ENCODE measurements at regions not wholly inside any gene's neighbourhood (a gene's known extent, or its start where the extent isn't known, plus 50 kb on each side); places are given as distances from the start of the nearest gene placed in this dataset.

DNA sequence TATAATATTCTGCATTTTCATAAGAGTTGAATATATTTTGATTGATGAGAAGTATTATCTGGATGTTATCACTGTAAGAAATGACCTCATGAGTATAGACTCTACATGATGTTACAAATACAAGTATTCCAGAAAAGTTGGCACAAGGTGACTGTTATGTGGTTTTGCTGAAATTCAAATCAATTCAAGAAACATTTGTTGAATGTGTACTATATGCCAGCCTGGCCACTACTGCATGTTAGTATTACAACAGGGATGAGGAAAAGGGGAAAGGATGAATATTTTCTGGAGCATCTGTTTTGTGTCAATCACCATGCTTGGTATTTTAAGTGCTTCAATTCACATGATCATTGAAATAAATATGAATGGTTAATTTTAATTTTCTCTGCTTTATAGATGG lies 250.9 kb upstream of the PBX1 start:
- Histone ChIP-seq H3K9me3 (ENCODE audit: control insufficient read depth in 2 of 3, insufficient read depth in 1 of 3, low read length in 3 of 3) (no peaks in the 10 kb centered on the region), H3K9ac (ENCODE audit: low read length in 3 of 3) (no peak overlapping the region), H3K27ac (ENCODE audit: low read depth in 2 of 2, low read length in 2 of 2) (no peak overlapping the region), H3K27me3 (ENCODE audit: control insufficient read depth, insufficient read depth, low read length) (no peaks in the 10 kb centered on the region), H3K36me3 (ENCODE audit: control insufficient read depth in 2 of 3, insufficient read depth in 3 of 3, low read length in 3 of 3) (no peaks in the 10 kb centered on the region), H3K4me1 (ENCODE audit: control insufficient read depth in 2 of 3, insufficient read depth in 2 of 3, low read depth in 1 of 3, low read length in 3 of 3) (no peaks in the 10 kb centered on the region), H3K4me3 (ENCODE audit: low read length in 3 of 3) (no peak overlapping the region)
- FAIRE-seq (no peak), DNase-seq (no peak)
- TF ChIP-seq, protein P1, sequence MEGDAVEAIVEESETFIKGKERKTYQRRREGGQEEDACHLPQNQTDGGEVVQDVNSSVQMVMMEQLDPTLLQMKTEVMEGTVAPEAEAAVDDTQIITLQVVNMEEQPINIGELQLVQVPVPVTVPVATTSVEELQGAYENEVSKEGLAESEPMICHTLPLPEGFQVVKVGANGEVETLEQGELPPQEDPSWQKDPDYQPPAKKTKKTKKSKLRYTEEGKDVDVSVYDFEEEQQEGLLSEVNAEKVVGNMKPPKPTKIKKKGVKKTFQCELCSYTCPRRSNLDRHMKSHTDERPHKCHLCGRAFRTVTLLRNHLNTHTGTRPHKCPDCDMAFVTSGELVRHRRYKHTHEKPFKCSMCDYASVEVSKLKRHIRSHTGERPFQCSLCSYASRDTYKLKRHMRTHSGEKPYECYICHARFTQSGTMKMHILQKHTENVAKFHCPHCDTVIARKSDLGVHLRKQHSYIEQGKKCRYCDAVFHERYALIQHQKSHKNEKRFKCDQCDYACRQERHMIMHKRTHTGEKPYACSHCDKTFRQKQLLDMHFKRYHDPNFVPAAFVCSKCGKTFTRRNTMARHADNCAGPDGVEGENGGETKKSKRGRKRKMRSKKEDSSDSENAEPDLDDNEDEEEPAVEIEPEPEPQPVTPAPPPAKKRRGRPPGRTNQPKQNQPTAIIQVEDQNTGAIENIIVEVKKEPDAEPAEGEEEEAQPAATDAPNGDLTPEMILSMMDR (IDR thresholded peaks at IDR 0.05; ENCODE audit: borderline replicate concordance, extremely low read depth, insufficient read depth), result no peak
- intact Hi-C loops (cut with DNase I), result no loop called here

DNA sequence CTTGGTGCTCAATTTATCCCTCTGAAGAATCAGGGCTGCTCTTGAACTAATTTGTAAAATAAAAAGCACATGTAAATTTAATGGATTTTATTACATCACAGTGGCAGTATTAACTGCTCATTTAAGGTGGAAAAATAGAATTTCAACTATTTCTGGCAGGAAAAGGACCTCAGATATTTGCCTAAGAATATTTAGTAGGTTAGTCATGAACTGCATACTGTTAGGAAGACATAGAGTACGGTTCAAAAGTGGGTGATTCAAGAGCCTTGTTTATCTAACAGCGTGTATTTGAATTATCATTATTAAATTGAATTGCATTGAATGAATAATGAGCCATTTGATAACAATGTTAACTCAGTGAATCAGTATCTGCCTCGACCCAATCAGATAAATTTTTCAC lies 248.8 kb upstream of the PBX1 start:
- H3K36me3 ChIP-seq (ENCODE audit: control insufficient read depth in 2 of 3, insufficient read depth in 3 of 3, low read length in 3 of 3), result no peaks in the 10 kb centered on the region
- intact Hi-C loops (cut with DNase I), result no loop called here
- no peaks in the 10 kb centered on the region for H3K27me3 ChIP-seq (ENCODE audit: control insufficient read depth, insufficient read depth, low read length)
- DNase-seq (no peak), FAIRE-seq (no peak)
- TF ChIP-seq, protein P1 (IDR thresholded peaks at IDR 0.05; ENCODE audit: borderline replicate concordance, extremely low read depth, insufficient read depth), result no peak
- H3K4me1 ChIP-seq (ENCODE audit: control insufficient read depth in 2 of 3, insufficient read depth in 2 of 3, low read depth in 1 of 3, low read length in 3 of 3), result no peaks in the 10 kb centered on the region
- H3K27ac ChIP-seq (ENCODE audit: low read depth in 2 of 2, low read length in 2 of 2), result no peak overlapping the region
- H3K9ac ChIP-seq (ENCODE audit: low read length in 3 of 3), result no peak overlapping the region
- H3K4me3 ChIP-seq (ENCODE audit: low read length in 3 of 3), result no peak overlapping the region
- no peaks in the 10 kb centered on the region for H3K9me3 ChIP-seq (ENCODE audit: control insufficient read depth in 2 of 3, insufficient read depth in 1 of 3, low read length in 3 of 3)

DNA sequence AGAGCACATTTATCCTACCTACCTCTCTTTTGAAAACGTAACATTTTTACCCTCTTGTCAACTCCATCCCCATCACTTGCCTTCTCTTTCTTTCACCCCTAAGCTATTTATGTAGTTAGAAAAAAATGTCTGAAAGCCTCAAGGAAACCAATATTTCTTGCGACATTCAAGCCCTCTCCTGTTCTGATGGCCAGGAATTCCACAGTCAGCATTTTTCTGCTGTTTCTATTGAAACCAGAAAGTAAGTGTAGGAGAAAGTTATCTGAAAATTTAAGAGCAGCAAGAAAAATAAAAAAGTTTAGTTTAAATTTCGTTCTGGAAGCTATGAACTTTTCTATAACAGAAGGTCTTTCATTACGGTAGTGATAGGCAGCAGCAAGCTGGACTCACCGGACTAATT lies 247.6 kb upstream of the PBX1 start:
- FAIRE-seq, result no peak
- intact Hi-C loops (cut with DNase I), result no loop called here
- Histone ChIP-seq H3K36me3 (ENCODE audit: control insufficient read depth in 2 of 3, insufficient read depth in 3 of 3, low read length in 3 of 3) (no peaks in the 10 kb centered on the region), H3K27me3 (ENCODE audit: control insufficient read depth, insufficient read depth, low read length) (no peaks in the 10 kb centered on the region), H3K4me1 (ENCODE audit: control insufficient read depth in 2 of 3, insufficient read depth in 2 of 3, low read depth in 1 of 3, low read length in 3 of 3) (no peaks in the 10 kb centered on the region), H3K9ac (ENCODE audit: low read length in 3 of 3) (no peak overlapping the region), H3K9me3 (ENCODE audit: control insufficient read depth in 2 of 3, insufficient read depth in 1 of 3, low read length in 3 of 3) (no peaks in the 10 kb centered on the region), H3K27ac (ENCODE audit: low read depth in 2 of 2, low read length in 2 of 2) (no peak overlapping the region), H3K4me3 (ENCODE audit: low read length in 3 of 3) (no peak overlapping the region)
- DNase-seq, result no peak
- TF ChIP-seq, protein P1 (IDR thresholded peaks at IDR 0.05; ENCODE audit: borderline replicate concordance, extremely low read depth, insufficient read depth), result no peak

Data from kidney (tissue), 13 donors.